ES-I3 (cell line): ENCODE measurements at regions not wholly inside any gene's neighbourhood (a gene's known extent, or its start where the extent isn't known, plus 50 kb on each side); places are given as distances from the start of the nearest gene placed in this dataset.
"Not testable (repeated sequence)": the region's sequence is repeated elsewhere in the genome, so short reads cannot be mapped to it uniquely, and the experiment has no call there.

Experiments
- H3K36me3 ChIP-seq: 2 replicates; pipeline ENCODE4 v1.6.1; 2013; ENCODE audit warnings: mild to moderate bottlenecking, low read length, control low read depth, moderate library complexity; ENCODE audit not compliant: insufficient read depth
- H3K4me1 ChIP-seq: 2 replicates; pipeline ENCODE4 v1.6.1; 2013; ENCODE audit warnings: mild to moderate bottlenecking, control low read depth, low read length; ENCODE audit not compliant: insufficient read depth
- H3K9ac ChIP-seq: 2 replicates; pipeline ENCODE4 v1.6.1; 2013; ENCODE audit warnings: low read depth, mild to moderate bottlenecking, low read length, moderate library complexity
- H3K9me3 ChIP-seq: 2 replicates; pipeline ENCODE4 v1.6.1; 2013; ENCODE audit warnings: mild to moderate bottlenecking, low read length, moderate library complexity; ENCODE audit not compliant: control insufficient read depth, insufficient read depth

GRCh38 chr7:69042138-69042537, 556.1 kb upstream of the AUTS2 start:
- no peaks in the 10 kb centered on the region for H3K36me3 ChIP-seq
- H3K9ac ChIP-seq = no peak overlapping the region
- no peaks in the 10 kb centered on the region for H3K9me3 ChIP-seq
- H3K4me1 ChIP-seq = no peaks in the 10 kb centered on the region

DNA sequence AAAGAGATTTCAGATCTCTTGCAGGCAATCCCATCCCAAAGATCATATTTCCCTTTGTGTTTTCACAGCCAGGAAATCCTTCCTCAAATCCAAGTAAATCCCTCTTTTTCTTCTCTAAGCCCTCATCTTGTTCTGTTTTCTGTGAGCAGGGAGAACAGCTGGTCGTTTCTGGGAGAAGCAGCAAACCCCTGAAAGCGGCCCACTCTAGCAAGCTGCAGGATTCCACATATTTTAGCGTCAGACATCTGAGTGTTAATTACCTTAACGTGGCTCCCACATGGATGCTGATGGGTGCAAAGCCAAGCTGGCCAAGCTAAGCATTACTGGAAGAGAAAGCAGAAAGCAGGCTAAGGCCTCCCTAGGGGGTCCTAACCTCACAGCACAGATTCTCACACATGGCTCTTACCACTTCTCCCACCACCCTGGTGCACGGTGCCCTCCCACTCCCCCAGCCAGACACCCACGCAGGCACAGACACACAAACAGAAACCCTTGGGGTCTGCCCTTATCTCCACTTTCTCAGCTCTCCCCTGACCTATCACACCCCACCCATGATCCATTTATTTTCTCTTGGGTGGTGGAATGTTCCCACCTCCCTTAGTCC, 551.0 kb upstream of the AUTS2 start:
- H3K36me3 ChIP-seq = no peaks in the 10 kb centered on the region
- no peaks in the 10 kb centered on the region for H3K4me1 ChIP-seq
- no peaks in the 10 kb centered on the region for H3K9me3 ChIP-seq
- no peak overlapping the region for H3K9ac ChIP-seq

GRCh38 chr7:69049326-69049725, 548.9 kb upstream of the AUTS2 start:
- no peaks in the 10 kb centered on the region for H3K9me3 ChIP-seq
- H3K36me3 ChIP-seq = no peaks in the 10 kb centered on the region
- no peak overlapping the region for H3K9ac ChIP-seq
- H3K4me1 ChIP-seq = no peaks in the 10 kb centered on the region

DNA sequence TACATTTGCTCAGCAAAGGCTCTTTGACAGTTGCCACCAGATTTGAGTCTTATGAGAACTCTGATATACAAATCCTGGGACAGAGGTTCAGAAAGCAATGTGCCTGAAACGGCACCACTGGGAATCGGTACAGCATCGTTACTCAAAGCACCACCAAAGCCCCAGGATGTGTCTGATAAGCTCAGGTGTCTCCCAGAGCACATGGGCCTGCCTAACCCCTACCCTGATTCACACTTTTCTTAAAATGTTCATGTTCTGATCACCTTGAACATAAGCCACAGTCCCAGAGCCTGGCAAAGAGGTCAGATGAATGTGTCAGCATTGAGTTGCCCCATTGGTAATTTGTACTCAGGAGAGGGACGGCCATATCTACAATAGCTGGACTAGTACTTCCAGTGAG, 545.8 kb upstream of the AUTS2 start:
- Histone ChIP-seq H3K9ac (no peak overlapping the region), H3K4me1 (no peaks in the 10 kb centered on the region), H3K36me3 (no peaks in the 10 kb centered on the region), H3K9me3 (no peaks in the 10 kb centered on the region)

DNA sequence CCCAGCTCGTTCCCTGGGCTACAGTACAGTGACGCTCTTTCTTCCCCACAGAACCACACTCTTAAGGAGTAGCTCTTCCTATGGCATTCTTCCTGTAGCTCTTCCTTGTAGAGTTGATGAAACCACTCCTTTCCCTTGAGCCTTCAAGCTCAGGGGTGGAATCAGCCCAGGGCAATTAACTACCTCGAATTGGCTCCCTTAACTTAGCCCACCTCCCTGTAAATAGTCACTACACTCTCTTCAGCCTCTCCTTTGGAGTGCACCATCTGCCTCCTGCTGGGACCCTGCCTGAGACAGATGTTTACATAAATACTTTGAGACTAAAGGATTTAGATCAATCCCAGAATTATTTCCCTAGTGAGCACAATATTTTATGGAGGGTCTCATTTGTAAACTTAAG, 537.8 kb upstream of the AUTS2 start:
- no peaks in the 10 kb centered on the region for H3K9me3 ChIP-seq

GRCh38 chr7:69062020-69062765, 536.1 kb upstream of the AUTS2 start:
- Histone ChIP-seq H3K36me3 (no peaks in the 10 kb centered on the region), H3K9ac (no peak overlapping the region), H3K9me3 (no peaks in the 10 kb centered on the region), H3K4me1 (no peaks in the 10 kb centered on the region)

More for the DNA sequence above, 537.8 kb upstream of the AUTS2 start:
- H3K9ac ChIP-seq = no peak overlapping the region
- no peaks in the 10 kb centered on the region for H3K36me3 ChIP-seq
- no peaks in the 10 kb centered on the region for H3K4me1 ChIP-seq

- H3K9me3 ChIP-seq = no peaks in the 10 kb centered on the region; the same call in 1 of the 2 replicates
- no peaks in the 10 kb centered on the region for H3K4me1 ChIP-seq
- no peak overlapping the region for H3K9ac ChIP-seq
- H3K36me3 ChIP-seq = no peaks in the 10 kb centered on the region
These were observed 530.9 kb upstream of the AUTS2 start for GRCh38 chr7:69067397-69067796.

DNA sequence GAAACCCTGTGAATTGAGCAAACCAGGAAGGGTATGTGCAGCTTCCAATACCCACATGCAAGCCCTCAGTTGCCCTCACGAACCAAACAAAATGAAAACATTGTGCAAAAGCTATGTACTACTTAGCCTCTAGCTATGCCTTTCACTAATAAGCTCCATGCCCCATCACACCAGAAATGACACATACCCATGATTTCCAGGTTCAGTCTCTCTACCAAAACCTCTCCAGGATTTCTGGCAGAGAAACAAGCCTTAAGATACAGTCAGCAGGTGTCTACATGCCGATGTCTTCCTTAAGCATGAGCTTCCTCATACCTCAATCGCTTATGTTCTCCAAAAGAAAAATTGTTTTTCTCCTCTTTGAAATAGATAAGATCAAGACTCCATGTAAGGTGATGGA, 527.8 kb upstream of the AUTS2 start:
- no peaks in the 10 kb centered on the region for H3K36me3 ChIP-seq
- H3K4me1 ChIP-seq = no peaks in the 10 kb centered on the region
- H3K9me3 ChIP-seq = no peaks in the 10 kb centered on the region; the same call in 1 of the 2 replicates
- H3K9ac ChIP-seq = no peak overlapping the region

DNA sequence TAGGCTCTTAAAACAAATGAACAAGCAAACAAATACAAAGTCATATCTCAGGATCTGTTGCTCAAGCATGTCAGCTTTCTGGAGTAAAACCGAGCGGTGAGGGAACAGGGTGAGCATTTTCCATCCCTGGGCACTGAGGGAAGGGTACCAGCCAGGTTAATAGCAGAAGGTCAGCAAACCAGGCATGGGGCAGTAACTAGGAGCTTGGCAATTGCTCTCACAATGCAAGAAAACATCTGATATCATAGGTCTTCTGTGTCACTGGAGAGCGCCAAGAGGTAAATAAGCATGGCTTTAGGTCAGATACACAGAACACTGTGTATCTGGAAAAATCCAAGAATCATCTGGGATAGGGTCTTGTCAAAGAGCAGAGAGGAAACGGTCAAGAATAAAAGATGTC, 521.7 kb upstream of the AUTS2 start:
- Histone ChIP-seq H3K9me3 (peaks cover 4% of the 10 kb centered on the region; the same call in 1 of the 2 replicates), H3K9ac (no peak overlapping the region), H3K4me1 (0 out of 2 replicates have a peak, but pooled peaks cover 3% of the 10 kb centered on the region), H3K36me3 (no peaks in the 10 kb centered on the region)

- no peaks in the 10 kb centered on the region for H3K36me3 ChIP-seq
- peaks cover 4% of the 10 kb centered on the region; the same call in 1 of the 2 replicates for H3K9me3 ChIP-seq
- no peak overlapping the region for H3K9ac ChIP-seq
- 0 out of 2 replicates have a peak, but pooled peaks cover 3% of the 10 kb centered on the region for H3K4me1 ChIP-seq
These were observed 519.1 kb upstream of the AUTS2 start for GRCh38 chr7:69078997-69079769.

GRCh38 chr7:69087281-69087680, 511.0 kb upstream of the AUTS2 start:
- H3K9ac ChIP-seq, H3K4me1 ChIP-seq, H3K36me3 ChIP-seq, H3K9me3 ChIP-seq: not testable (repeated sequence)

DNA sequence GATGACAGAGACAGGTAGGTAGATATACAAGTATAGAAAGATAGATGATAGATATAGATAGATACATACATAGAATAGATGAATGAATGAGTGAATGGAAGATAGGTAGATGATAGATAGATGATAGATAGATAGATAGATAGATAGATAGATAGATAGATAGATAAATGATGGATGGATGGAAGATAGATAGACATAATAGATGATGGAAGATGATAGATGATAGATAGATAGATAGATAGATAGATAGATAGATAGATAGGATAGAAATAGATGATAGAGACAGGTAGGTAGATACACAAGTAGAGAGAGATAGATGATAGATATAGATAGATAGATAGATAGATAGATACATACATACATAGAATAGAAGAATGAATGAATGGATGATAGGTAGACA, 510.1 kb upstream of the AUTS2 start:
- H3K9ac ChIP-seq = no peak overlapping the region
- H3K4me1 ChIP-seq = no peaks in the 10 kb centered on the region
- H3K36me3 ChIP-seq = no peaks in the 10 kb centered on the region
- no peaks in the 10 kb centered on the region for H3K9me3 ChIP-seq

DNA sequence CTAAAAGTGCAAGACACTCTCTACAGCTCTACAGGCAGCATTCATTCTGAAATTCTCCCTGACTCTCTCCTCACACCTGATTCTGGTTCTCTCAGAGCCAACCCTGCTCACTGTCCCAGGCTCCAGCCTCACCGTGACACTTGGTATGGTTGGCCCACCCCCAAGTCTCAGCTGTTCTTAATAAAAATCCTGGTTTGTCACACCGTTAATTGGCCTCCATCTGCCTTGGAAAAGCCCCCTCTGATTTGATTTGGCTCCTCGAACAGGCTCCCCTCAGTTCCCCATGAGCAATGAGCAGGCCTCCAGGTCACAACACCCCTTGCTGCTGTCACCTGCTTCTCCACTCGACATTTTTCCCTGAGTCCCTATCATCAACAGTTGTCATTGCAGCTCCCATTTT, 507.3 kb upstream of the AUTS2 start:
- no peaks in the 10 kb centered on the region for H3K36me3 ChIP-seq
- no peak overlapping the region for H3K9ac ChIP-seq
- peaks cover 14% of the 10 kb centered on the region; the same call in 1 of the 2 replicates for H3K9me3 ChIP-seq
- no peaks in the 10 kb centered on the region for H3K4me1 ChIP-seq

- Histone ChIP-seq H3K36me3 (no peaks in the 10 kb centered on the region), H3K9me3 (peaks cover 14% of the 10 kb centered on the region), H3K9ac (no peak overlapping the region), H3K4me1 (no peaks in the 10 kb centered on the region)
These were observed 506.8 kb upstream of the AUTS2 start for GRCh38 chr7:69091521-69091920.
